Gastroesophageal sphincter (tissue), 4 donors: ENCODE measurements at regions not wholly inside any gene's neighbourhood (a gene's known extent, or its start where the extent isn't known, plus 50 kb on each side); places are given as distances from the start of the nearest gene placed in this dataset.

ENCODE experiments used
- ATAC-seq: fragments of 150-250 bp; one replicate; pipeline ENCODE4 v1.9.1; 2016; ENCODE audit warnings: mild to moderate bottlenecking, moderate library complexity
- H3K27ac ChIP-seq, 4 donors: fragments of 200-600 bp; sonication (generic) in 3 of 4; 1 replicate in 3 of 4; 2 replicates in 1 of 4; pipeline ENCODE4 v1.5.1; 2016 to 2019
- H3K27me3 ChIP-seq: fragments of 200-600 bp; sonication (generic); one replicate; pipeline ENCODE4 v1.5.1; 2019
- H3K36me3 ChIP-seq, 2 donors: fragments of 200-600 bp; sonication (generic); one replicate each; pipeline ENCODE4 v1.5.1; 2019; ENCODE audit warnings: control low read depth in 1 of 2
- H3K4me1 ChIP-seq, 3 donors: fragments of 200-600 bp; sonication (generic); 1 replicate in 2 of 3; 2 replicates in 1 of 3; pipeline ENCODE4 v1.5.1; 2016 to 2019; ENCODE audit warnings: control low read depth in 2 of 3
- H3K4me3 ChIP-seq, 2 donors: fragments of 200-600 bp; sonication (generic); one replicate each; pipeline ENCODE4 v1.5.1; 2019; ENCODE audit warnings: mild to moderate bottlenecking in 1 of 2, moderate library complexity in 1 of 2
- H3K9me3 ChIP-seq, 3 donors: fragments of 200-600 bp; sonication (generic); one replicate each; pipeline ENCODE4 v1.5.1; 2017 to 2019; ENCODE audit warnings: control low read depth in 2 of 3
- CTCF ChIP-seq, 4 experiments: fragments of 200-600 bp in 2 of 4; fragments of 450-650 bp in 2 of 4; sonication (generic) in 1 of 4; IDR thresholded peaks; one replicate each; pipeline ENCODE4 v1.5.1; 2017 to 2019; ENCODE audit warnings: antibody characterized with exemption in 4 of 4, mild to moderate bottlenecking in 2 of 4, moderate library complexity in 2 of 4
- EP300 ChIP-seq: sonication (generic); formaldehyde crosslinking; IDR thresholded peaks from one replicate; pipeline ENCODE4 v1.6.1; 2017; ENCODE audit warnings: antibody characterized with exemption, mild to moderate bottlenecking
- POLR2A ChIP-seq, 2 donors: fragments of 450-650 bp; IDR thresholded peaks; one replicate each; pipeline ENCODE4 v1.6.1; 2017; ENCODE audit warnings: antibody characterized with exemption in 2 of 2, mild to moderate bottlenecking in 2 of 2, moderate library complexity in 1 of 2
- POLR2AphosphoS5 ChIP-seq: sonication (generic); formaldehyde crosslinking; IDR thresholded peaks from one replicate; pipeline ENCODE4 v1.6.1; 2017; ENCODE audit warnings: antibody characterized with exemption
- WGBS, 2 donors: methylation state at CpG; one replicate each; pipeline ENCODE4 v1.1.5; 2018; ENCODE audit warnings: low coverage in 1 of 2; 5-methylcytosine and 5-hydroxymethylcytosine counted together

DNA sequence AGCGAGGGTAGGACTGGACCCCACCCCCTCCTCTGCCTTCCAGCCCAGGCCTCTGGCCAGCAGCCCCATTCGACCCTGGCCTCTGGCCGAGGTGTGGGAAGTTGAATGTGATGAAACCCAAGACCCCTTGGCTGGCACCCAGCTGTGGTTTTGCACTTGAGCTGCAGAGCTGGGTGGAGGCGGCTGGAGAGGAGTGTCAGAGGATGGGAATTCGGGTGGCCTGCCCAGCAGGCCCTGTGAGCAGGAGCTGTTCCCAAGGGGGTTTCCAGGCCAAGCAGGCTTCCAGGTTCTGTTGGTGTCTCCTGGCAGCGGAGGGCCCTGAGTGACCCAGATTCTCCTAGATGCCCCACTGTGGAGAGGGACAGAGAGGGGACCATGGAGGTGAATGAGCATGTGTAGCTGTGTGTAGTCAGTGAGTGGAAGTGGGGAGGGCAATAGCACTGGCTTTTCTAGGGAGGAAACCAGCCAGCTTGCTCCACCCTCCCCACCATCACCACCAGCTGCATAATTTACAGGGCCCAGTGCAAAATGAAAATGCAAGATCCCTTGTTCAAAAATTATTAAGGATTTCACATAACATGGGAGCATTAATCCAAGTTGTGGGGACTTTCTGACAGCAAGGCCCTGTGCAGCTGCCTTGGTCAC, 172.2 kb upstream of the HAAO start:
- peak; percentile 29 for ATAC-seq
- no peak for TF ChIP-seq POLR2AphosphoS5
- no peak for TF ChIP-seq EP300
- no peak for TF ChIP-seq POLR2A (IDR thresholded peaks at IDR 0.05)
- no peak for TF ChIP-seq CTCF (IDR thresholded peaks at IDR 0.05)
- Histone ChIP-seq H3K4me1 (peaks cover 0 to 80% (median 37%) of the 10 kb centered on the region in 3 donors), H3K27ac (peak overlapping the region in 3 of 4 donors; percentile 47 to 82 (median 80)), H3K27me3 (no peaks in the 10 kb centered on the region), H3K36me3 (no peaks in the 10 kb centered on the region), H3K4me3 (no peak overlapping the region), H3K9me3 (no peaks in the 10 kb centered on the region)
- 39% methylated on average over 3 of the region's 6 CpGs; no CpG with 5 or more reads in 1 of the 2 donors for WGBS, 2 donors

- Histone ChIP-seq H3K36me3 (no peaks in the 10 kb centered on the region), H3K4me1 (peaks cover 0 to 80% (median 45%) of the 10 kb centered on the region in 3 donors), H3K27me3 (no peaks in the 10 kb centered on the region), H3K9me3 (no peaks in the 10 kb centered on the region), H3K27ac (peak overlapping the region in 3 of 4 donors; percentile 32 to 82 (median 80)), H3K4me3 (no peak overlapping the region)
- no peak for TF ChIP-seq POLR2AphosphoS5
- no peak for TF ChIP-seq POLR2A (IDR thresholded peaks at IDR 0.05)
- no peak for TF ChIP-seq EP300
- no peak for TF ChIP-seq CTCF (IDR thresholded peaks at IDR 0.05)
- no peak for ATAC-seq
- no CpG with 5 or more reads among the region's 9 CpGs for WGBS, 2 donors
Measured at GRCh38 chr2:42963452-42964068, 171.2 kb upstream of the HAAO start.

DNA sequence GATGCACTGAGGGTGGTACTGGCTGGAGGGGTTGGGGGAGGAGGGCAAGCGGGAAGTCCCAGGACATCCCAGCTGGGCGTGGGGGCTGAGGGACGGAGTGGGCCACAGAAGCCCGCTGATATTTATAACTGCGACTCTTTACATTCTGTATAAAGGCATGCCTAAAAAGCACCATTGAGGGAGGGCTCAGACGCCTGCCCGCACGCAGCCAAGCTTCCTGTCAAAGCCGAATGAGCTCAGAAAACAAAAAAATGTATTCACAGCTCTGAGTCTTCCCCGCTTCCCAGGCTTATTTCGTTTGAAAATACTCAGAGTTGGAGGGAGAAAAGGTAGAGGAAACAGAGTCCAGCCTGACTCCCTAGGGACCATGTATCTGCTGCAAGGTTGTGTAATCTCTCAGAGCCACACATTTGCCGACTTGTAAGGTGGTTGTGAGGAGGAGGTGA, 170.1 kb upstream of the HAAO start:
- H3K36me3 ChIP-seq = no peaks in the 10 kb centered on the region
- no peaks in the 10 kb centered on the region for H3K9me3 ChIP-seq
- H3K4me1 ChIP-seq = peaks cover 0 to 80% (median 45%) of the 10 kb centered on the region in 3 donors
- no peak overlapping the region for H3K4me3 ChIP-seq
- ATAC-seq = no peak
- TF ChIP-seq CTCF (IDR thresholded peaks at IDR 0.05) (no peak), POLR2A (IDR thresholded peaks at IDR 0.05) (no peak), EP300 (no peak), POLR2AphosphoS5 (no peak)
- no peaks in the 10 kb centered on the region for H3K27me3 ChIP-seq
- peak overlapping the region in 3 of 4 donors; percentile 74 to 82 (median 80) for H3K27ac ChIP-seq
- 33 to 47% methylated on average over 3 to 11 of the region's 12 CpGs for whole genome bisulfite sequencing, 2 donors

DNA sequence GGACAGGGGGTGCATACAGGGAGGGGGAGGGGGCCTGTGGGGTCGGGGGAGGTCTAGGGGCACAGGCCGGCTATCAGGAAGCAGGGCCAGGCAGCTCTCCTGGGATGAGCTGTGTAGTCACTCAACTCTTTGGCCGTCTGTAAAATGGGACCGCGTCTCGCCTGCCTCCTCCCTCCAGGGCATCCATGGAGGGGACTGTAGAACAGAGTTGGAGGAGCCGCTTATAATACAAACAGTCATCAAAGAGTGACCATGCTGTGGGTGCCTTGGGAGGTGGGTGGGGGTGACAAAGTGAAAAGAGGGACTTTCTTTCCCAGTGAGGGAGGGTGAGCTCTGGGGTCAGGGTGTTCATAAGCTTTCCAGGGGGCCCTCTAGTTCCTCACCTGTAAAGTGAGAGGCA, 169.6 kb upstream of the HAAO start:
- Histone ChIP-seq H3K4me1 (peaks cover 0 to 77% (median 45%) of the 10 kb centered on the region in 3 donors), H3K9me3 (no peaks in the 10 kb centered on the region)

More for the DNA sequence above, 169.6 kb upstream of the HAAO start:
- H3K4me3 ChIP-seq = no peak overlapping the region
- TF ChIP-seq EP300 (no peak), POLR2AphosphoS5 (no peak), CTCF (IDR thresholded peaks at IDR 0.05) (no peak), POLR2A (IDR thresholded peaks at IDR 0.05) (no peak)
- WGBS, 2 donors = no CpG with 5 or more reads among the region's 7 CpGs
- ATAC-seq = no peak
- H3K36me3 ChIP-seq = no peaks in the 10 kb centered on the region
- H3K27me3 ChIP-seq = no peaks in the 10 kb centered on the region
- peak overlapping the region; percentile 18 to 82 (median 77) for H3K27ac ChIP-seq
